Transverse colon (tissue), 4 donors: ENCODE measurements at regions not wholly inside any gene's neighbourhood (a gene's known extent, or its start where the extent isn't known, plus 50 kb on each side); places are given as distances from the start of the nearest gene placed in this dataset.

Experiments used
- DNase-seq: peaks from one replicate; pipeline ENCODE4 v3.0.0-alpha.2; 2019
- H3K27ac ChIP-seq, 4 donors: fragments of 200-600 bp; sonication (generic); 2 replicates each; pipeline ENCODE4 v1.5.1; 2016 to 2018; ENCODE audit warnings: inconsistent platforms in 4 of 4
- H3K27me3 ChIP-seq: fragments of 200-600 bp; sonication (generic); 2 replicates; pipeline ENCODE4 v1.5.1; 2017; ENCODE audit warnings: inconsistent platforms
- H3K36me3 ChIP-seq, 4 donors: fragments of 200-600 bp; sonication (generic); 2 replicates each; pipeline ENCODE4 v1.5.1; 2017 to 2019; ENCODE audit warnings: inconsistent platforms in 4 of 4
- H3K4me1 ChIP-seq, 4 donors: fragments of 200-600 bp; sonication (generic); 2 replicates each; pipeline ENCODE4 v1.5.1; 2017 to 2020; ENCODE audit warnings: inconsistent platforms in 4 of 4
- H3K4me3 ChIP-seq, 4 donors: fragments of 200-600 bp; sonication (generic); 1 replicate in 1 of 4; 2 replicates in 3 of 4; pipeline versions ENCODE4 v1.5.1 to v1.6.1; 2017 to 2019; ENCODE audit warnings: inconsistent platforms in 4 of 4
- H3K9me3 ChIP-seq, 2 donors: fragments of 200-600 bp; sonication (generic); 2 replicates each; pipeline ENCODE4 v1.5.1; 2017 to 2019; ENCODE audit warnings: inconsistent platforms in 2 of 2
- CTCF ChIP-seq, 5 experiments: fragments of 200-600 bp in 3 of 5; fragments of 450-650 bp in 2 of 5; sonication (generic) in 3 of 5; IDR thresholded peaks; 1 replicate in 2 of 5; 2 replicates in 3 of 5; pipeline ENCODE4 v1.5.1; 2016 to 2017; ENCODE audit warnings: antibody characterized with exemption in 5 of 5, inconsistent platforms in 3 of 5, mild to moderate bottlenecking in 2 of 5, moderate library complexity in 1 of 5
- EP300 ChIP-seq: sonication (generic); formaldehyde crosslinking; IDR thresholded peaks from one replicate; pipeline ENCODE4 v1.6.1; 2017; ENCODE audit warnings: antibody characterized with exemption, low read depth
- POLR2A ChIP-seq: fragments of 450-650 bp; IDR thresholded peaks from one replicate; pipeline ENCODE4 v1.6.1; 2016; ENCODE audit warnings: antibody characterized with exemption, mild to moderate bottlenecking, moderate library complexity
- POLR2AphosphoS5 ChIP-seq, 3 donors: sonication (generic); formaldehyde crosslinking; IDR thresholded peaks; one replicate each; pipeline ENCODE4 v1.6.1; 2016; ENCODE audit warnings: antibody characterized with exemption in 3 of 3
- WGBS, 2 donors: methylation state at CpG; one replicate each; pipeline ENCODE4 v1.1.5; 2018; ENCODE audit warnings: low coverage in 1 of 2; 5-methylcytosine and 5-hydroxymethylcytosine counted together
- in situ Hi-C, 4 donors: fragments of 200-750 bp; cut with MboI; loops; one replicate each; pipeline versions ENCODE4 v1.15.0 to v1.15.1; 2017; ENCODE audit warnings: low sequenced_read_pairs in 3 of 4, low pct_ligation_motif_present in 1 of 4, low pct_unique_long_range_greater_than_20kb in 1 of 4
- intact Hi-C: fragments of 100-400 bp; cut with DNase I; formaldehyde crosslinking; loops from one replicate; pipeline ENCODE4 v1.15.1; 2023; ENCODE audit warnings: low total_unique reads

GRCh38 chr14:58978343-58978742, 210.1 kb upstream of the DAAM1 start:
- Histone ChIP-seq H3K27ac (no peak overlapping the region), H3K27me3 (no peaks in the 10 kb centered on the region), H3K4me3 (no peak overlapping the region), H3K4me1 (no peaks in the 10 kb centered on the region), H3K36me3 (no peaks in the 10 kb centered on the region), H3K9me3 (no peaks in the 10 kb centered on the region)
- intact Hi-C loops: no loop called here
- 52 to 58% methylated on average over 4 of the region's 4 CpGs for WGBS, 2 donors
- TF ChIP-seq EP300 (no peak), CTCF (IDR thresholded peaks at IDR 0.05) (no peak), POLR2A (no peak), POLR2AphosphoS5 (IDR thresholded peaks at IDR 0.05) (no peak)
- in situ Hi-C loops: no loop called here
- no peak for DNase-seq

GRCh38 chr14:58979325-58979724, 209.1 kb upstream of the DAAM1 start:
- Histone ChIP-seq H3K4me3 (no peak overlapping the region), H3K9me3 (no peaks in the 10 kb centered on the region), H3K36me3 (no peaks in the 10 kb centered on the region), H3K4me1 (no peaks in the 10 kb centered on the region), H3K27me3 (no peaks in the 10 kb centered on the region), H3K27ac (no peak overlapping the region)
- in situ Hi-C loops (no loop called here), intact Hi-C loops (no loop called here)
- no peak for TF ChIP-seq POLR2AphosphoS5 (IDR thresholded peaks at IDR 0.05)
- no peak for TF ChIP-seq CTCF (IDR thresholded peaks at IDR 0.05)
- no peak for TF ChIP-seq POLR2A
- no peak for TF ChIP-seq EP300
- 88% methylated on average over 6 of the region's 6 CpGs; no CpG with 5 or more reads in 1 of the 2 donors for WGBS, 2 donors
- DNase-seq: no peak

GRCh38 chr14:58981840-58982239, 206.6 kb upstream of the DAAM1 start:
- no peak overlapping the region for H3K27ac ChIP-seq
- H3K4me1 ChIP-seq: no peaks in the 10 kb centered on the region
- in situ Hi-C loops: no loop called here
- WGBS, 2 donors: 94 to 100% methylated on average over 1 of the region's 1 CpG
- no peaks in the 10 kb centered on the region for H3K36me3 ChIP-seq
- no peak for DNase-seq
- TF ChIP-seq CTCF (IDR thresholded peaks at IDR 0.05) (no peak), EP300 (no peak), POLR2AphosphoS5 (IDR thresholded peaks at IDR 0.05) (no peak), POLR2A (no peak)
- H3K9me3 ChIP-seq: no peaks in the 10 kb centered on the region
- no peak overlapping the region for H3K4me3 ChIP-seq
- intact Hi-C loops: no loop called here
- H3K27me3 ChIP-seq: no peaks in the 10 kb centered on the region

DNA sequence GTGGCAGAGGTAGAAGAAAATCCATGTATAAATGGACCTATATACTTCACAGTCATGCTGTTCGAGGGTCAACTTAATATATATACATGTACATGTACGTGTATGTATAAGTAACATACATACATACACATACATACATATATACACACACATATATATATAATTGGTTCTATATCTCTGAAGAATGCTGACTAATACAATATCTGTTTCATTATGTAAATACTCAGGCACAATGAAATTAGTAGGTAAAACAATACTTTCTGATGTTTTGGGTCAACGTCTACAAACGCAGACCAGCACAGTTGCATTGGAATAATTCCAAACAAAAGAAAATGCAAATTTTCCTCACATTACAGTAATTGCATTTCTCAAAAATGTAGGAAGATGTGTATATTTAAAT, 202.7 kb upstream of the DAAM1 start:
- no peak for TF ChIP-seq POLR2AphosphoS5 (IDR thresholded peaks at IDR 0.05)
- in situ Hi-C loops: no loop called here
- no peak overlapping the region for H3K27ac ChIP-seq
- no peak overlapping the region for H3K4me3 ChIP-seq
- WGBS, 2 donors: 83 to 85% methylated on average over 4 of the region's 4 CpGs
- H3K27me3 ChIP-seq: no peaks in the 10 kb centered on the region
- H3K9me3 ChIP-seq: no peaks in the 10 kb centered on the region
- no peaks in the 10 kb centered on the region for H3K36me3 ChIP-seq
- H3K4me1 ChIP-seq: no peaks in the 10 kb centered on the region
- intact Hi-C loops: no loop called here
- no peak for DNase-seq

DNA sequence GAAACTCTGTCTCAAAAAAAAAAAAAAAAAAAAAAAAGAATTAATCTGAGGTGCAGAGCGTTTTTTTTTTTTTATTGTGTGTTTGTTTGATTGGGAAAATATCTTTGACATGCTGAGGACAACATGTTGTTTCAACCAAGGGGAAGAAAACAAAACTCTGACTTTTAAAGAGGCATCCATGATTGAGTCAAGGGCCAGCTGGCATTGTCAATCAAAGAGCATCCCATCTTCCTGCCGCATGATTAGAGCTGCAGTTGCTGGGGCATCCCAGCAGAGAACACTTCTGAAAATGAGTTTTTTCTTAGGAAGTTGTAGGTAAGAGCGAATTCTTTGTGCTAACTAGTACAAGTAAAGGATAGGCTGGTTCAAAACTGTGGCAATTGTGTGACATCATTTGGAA, 200.9 kb upstream of the DAAM1 start:
- Histone ChIP-seq H3K4me3 (no peak overlapping the region), H3K27me3 (no peaks in the 10 kb centered on the region), H3K27ac (no peak overlapping the region), H3K36me3 (no peaks in the 10 kb centered on the region), H3K9me3 (no peaks in the 10 kb centered on the region), H3K4me1 (no peaks in the 10 kb centered on the region)
- no peak for DNase-seq
- TF ChIP-seq POLR2A: no peak
- in situ Hi-C loops (no loop called here), intact Hi-C loops (no loop called here)
- WGBS, 2 donors: 86 to 91% methylated on average over 3 of the region's 3 CpGs
